NCI-H526 treated with DMSO at 0.1 percent for 48 hours (cell line): ENCODE measurements at regions not wholly inside any gene's neighbourhood (a gene's known extent, or its start where the extent isn't known, plus 50 kb on each side); places are given as distances from the start of the nearest gene placed in this dataset.

Experiments
- DNase-seq: peaks from one replicate; lab custom pipeline; 2025; lab: John Stamatoyannopoulos, UW

DNA sequence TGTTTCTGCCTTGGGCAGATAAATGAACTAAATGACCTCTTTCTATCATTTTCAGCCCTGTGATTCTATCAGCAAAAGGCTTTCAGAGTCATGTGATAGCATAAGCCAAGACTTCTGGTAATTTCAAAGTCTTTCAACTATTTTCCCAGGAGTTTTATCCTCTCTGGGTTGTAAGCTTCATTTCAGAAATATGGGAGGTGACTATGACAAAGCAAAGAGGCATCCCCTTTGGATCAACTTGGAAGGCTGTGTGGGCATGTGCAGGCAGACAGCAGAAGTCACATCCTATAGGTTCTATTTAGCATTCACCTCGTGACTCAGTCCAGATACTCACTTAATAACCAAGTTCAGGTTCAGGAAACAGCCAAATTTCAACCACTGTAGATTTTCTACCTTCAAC lies 149.0 kb upstream of the FST start:
- DNase-seq, result no peak

GRCh38 chr5:53333160-53333559 lies 147.3 kb upstream of the FST start:
- no peak for DNase-seq

GRCh38 chr5:53334431-53334941 lies 145.9 kb upstream of the FST start:
- DNase-seq, result no peak

- no peak for DNase-seq
These were observed 145.3 kb upstream of the FST start for GRCh38 chr5:53335115-53335514.

- no peak for DNase-seq
These were observed 142.6 kb upstream of the FST start for GRCh38 chr5:53337827-53338226.

DNA sequence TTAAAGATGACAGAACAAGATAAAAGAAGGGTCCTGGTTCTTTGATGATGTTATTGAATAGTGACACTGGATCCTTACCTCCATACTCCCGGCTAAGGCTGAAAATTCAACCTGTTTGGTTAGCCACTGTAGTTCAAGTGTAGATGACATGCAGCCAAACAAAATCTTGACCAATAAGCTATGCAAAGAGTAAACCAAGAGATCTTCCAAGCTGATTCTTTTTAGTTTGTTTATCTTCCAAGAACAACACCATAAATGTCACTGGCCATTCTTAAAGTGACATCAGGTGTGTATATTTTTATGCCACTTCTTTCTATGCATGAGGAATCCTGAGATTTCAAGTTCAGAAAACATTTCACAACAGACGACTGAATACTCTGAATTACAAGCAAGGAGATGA lies 141.5 kb upstream of the FST start:
- DNase-seq, result no peak

DNA sequence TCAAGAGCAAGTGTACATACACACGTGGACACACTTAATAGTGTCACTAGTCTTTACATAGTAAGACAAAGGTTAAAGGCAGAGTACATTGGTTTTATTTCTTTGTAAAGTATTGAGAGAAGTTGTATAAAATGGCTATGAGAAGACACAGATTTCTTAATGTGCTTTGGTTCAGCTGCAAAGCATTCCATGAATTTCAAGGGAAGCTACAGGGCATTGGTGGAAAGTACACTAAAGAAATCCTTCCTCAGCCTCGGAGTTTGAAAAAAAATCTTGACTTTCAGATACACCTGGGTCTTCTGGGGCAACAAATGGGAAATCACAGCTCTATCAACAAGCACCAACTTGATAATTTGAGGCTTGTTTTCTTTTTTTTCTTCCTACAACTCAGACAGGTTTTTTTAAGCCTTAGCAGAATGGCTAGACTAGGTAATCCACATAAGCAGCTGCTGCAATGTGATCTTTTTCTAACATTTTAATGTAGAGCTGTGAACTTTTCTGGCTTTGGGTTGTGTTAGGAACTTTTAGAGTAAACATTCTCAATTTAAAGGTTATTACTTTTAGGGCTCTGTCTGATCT lies 140.4 kb upstream of the FST start:
- no peak for DNase-seq

GRCh38 chr5:53340956-53341750 lies 139.3 kb upstream of the FST start:
- no peak for DNase-seq

DNA sequence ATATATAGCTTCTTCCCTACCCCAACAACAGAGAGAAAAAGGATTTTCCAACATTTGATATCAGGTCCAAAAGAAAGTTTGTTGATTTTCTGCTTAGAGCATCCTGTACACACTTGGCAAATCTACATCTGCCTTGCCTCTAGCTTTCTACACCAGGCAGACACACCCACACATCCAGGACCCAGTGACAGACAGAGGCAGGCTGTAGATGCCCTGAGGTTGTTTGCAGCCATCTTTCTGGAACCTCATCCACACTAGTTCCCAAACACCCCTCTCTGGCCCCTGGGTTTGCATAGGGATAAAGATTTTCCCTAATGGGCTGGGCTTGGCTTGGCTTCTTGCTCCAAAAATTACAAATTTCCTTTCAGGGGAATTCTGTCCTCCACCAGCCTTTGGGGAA lies 138.2 kb upstream of the FST start:
- no peak for DNase-seq

- no peak for DNase-seq
These were observed 137.2 kb upstream of the FST start for GRCh38 chr5:53343187-53343586.

DNA sequence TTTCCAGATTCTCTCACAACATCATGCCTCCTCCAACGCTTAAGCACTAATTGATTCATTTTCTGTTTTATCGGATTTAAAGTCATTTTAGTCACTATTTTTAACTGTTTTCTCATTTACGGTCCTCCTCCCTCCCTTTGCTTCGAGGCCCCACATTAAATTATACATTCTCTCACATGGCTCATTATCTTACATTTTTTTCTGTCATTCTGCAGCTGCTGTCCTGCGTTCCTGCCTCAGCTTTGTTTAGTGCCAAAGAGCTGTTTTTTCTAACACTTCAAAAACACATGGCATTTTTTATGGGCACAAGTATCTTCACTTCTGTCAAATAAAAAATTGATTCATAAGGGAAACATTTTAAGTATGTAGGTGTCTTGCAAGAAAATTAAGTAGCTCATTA lies 130.1 kb upstream of the FST start:
- no peak for DNase-seq

DNA sequence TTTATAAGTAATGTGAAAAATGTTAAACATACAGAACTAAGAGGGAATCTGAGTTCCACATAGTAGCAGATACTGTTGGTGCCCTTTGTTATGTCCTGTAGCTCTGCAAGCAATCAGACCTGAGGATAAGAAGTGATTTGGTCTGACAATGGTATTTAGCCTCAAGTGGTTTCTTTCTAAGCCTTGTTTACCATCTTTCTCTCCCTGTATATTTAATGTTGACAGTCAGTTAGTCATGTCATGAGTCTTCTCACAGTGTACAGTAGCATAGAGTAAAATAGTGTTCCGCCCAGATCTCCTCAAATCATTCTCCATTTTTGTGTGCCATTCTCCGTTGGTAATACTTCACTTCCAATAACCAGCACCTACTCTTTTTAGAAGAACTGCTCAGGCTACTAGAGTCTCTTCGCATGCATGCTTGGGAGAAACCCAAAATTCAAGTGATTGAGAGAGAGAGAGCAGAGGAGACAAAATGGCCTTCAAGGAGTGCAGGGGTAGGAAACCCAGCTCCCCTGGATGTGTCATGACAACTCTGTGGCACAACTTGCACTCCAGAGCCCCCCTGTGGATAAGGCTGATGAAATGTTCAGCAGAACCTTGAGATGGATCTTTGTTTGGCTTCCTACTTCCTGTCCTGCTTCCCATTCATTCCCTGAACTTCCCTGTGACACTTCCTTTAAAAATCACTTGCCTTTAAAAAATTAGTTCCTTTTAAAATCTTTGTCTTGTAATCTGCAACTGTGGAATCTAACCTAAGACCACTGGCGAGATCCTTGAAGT lies 129.2 kb upstream of the FST start:
- DNase-seq, result no peak

DNA sequence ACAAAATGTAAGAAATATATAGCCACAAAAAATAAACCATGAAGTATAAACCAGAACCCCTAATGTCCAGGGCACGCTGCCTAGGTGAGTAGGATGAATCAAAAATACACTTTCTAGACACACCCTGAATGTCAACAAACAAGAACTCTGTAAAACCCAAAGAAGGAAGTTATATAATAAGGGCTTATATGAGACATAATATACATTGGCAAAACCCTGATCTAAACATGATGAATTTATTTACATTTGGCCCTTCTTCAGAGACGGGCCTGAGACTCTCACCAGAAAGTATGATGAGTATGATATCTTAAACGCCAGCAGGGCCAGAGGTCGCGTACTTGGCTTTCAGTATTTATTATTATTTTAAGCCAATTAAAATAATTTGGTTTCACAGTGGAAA lies 125.1 kb upstream of the FST start:
- no peak for DNase-seq

- DNase-seq, result no peak
These were observed 124.5 kb upstream of the FST start for GRCh38 chr5:53355931-53356330.

DNA sequence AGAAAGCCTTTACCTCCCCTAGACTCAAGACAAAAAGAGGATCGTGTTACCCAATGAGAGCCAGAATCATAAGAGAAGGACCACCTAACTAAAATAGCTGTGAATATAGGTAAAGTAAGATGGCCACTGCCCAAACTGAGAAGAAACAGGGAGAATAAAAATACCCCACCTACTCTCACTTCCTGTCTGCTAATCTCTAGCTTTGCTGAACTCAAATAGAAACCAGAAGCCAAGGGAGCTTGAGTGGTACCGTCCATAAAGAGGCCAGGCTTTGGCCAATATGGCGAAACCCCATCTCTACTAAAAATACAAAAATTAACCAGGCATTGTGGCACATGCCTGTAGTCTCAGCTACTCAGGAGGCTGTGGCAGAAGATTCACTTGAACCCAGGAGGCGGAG lies 123.0 kb upstream of the FST start:
- no peak for DNase-seq

GRCh38 chr5:53358794-53359193 lies 121.6 kb upstream of the FST start:
- no peak for DNase-seq

GRCh38 chr5:53359916-53360517 lies 120.4 kb upstream of the FST start:
- DNase-seq, result no peak

GRCh38 chr5:53360811-53361210 lies 119.6 kb upstream of the FST start:
- no peak for DNase-seq

GRCh38 chr5:53361708-53362107 lies 118.7 kb upstream of the FST start:
- DNase-seq, result no peak

DNA sequence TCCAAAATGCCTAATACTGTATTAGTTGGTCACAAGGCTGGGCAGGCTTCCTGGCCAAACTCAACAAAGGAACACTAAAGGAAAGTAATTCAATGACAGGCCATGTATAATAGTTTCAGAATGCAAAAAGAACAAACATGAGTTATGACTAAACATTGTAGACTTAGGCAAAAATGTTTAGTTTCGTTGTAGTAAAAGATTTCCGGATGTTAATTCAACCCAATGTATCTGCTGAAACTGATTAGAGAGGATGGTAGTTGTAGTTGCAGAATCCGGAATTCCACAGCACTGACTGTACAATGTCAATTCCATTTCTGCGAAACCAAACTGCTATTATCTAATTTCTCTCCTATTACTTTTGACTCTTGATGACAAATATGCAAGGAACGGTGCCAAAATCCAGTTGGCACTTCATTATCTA lies 117.9 kb upstream of the FST start:
- DNase-seq, result no peak

- no peak for DNase-seq
These were observed 116.4 kb upstream of the FST start for GRCh38 chr5:53364061-53364460.

- no peak for DNase-seq
These were observed 114.2 kb upstream of the FST start for GRCh38 chr5:53366245-53366644.

- DNase-seq, result no peak
These were observed 112.7 kb upstream of the FST start for GRCh38 chr5:53367727-53368126.
